Activated T-helper 2 cell treated with anti-CD3 and anti-CD28 coated beads, Interferon-gamma antibody, Interleukin-2, Interleukin-4, amounts not matched to agents 10 μg/mL and 5 μg/mL and 100 μg/mL, durations not matched to agents 14 hours and 24 hours and 36 hours (primary cell): ENCODE measurements at regions not wholly inside any gene's neighbourhood (a gene's known extent, or its start where the extent isn't known, plus 50 kb on each side); places are given as distances from the start of the nearest gene placed in this dataset.

Experiments used
- DNase-seq: peaks from one replicate; pipeline ENCODE4 v3.0.0; 2021; ENCODE audit warnings: low spot score
- H3K27ac Mint-ChIP-seq: one replicate; pipeline ENCODE4 v1.8.0; 2021; ENCODE audit warnings: mixed read lengths
- H3K27me3 Mint-ChIP-seq: one replicate; pipeline ENCODE4 v1.8.0; 2021; ENCODE audit warnings: low read depth, mixed read lengths
- H3K36me3 Mint-ChIP-seq: one replicate; pipeline ENCODE4 v1.8.0; 2021; ENCODE audit warnings: low read depth, mixed read lengths
- H3K4me1 Mint-ChIP-seq: one replicate; pipeline ENCODE4 v1.8.0; 2021; ENCODE audit warnings: low read depth, mixed read lengths
- H3K4me3 Mint-ChIP-seq: one replicate; pipeline ENCODE4 v1.8.0; 2021; ENCODE audit warnings: low read depth, mild to moderate bottlenecking, moderate library complexity, mixed read lengths
- H3K9me3 Mint-ChIP-seq: one replicate; pipeline ENCODE4 v1.8.0; 2021; ENCODE audit warnings: mixed read lengths
- intact Hi-C: fragments of 100-400 bp; cut with micrococcal nuclease; formaldehyde crosslinking; loops from one replicate; pipeline ENCODE4 v1.15.1; 2023

DNA sequence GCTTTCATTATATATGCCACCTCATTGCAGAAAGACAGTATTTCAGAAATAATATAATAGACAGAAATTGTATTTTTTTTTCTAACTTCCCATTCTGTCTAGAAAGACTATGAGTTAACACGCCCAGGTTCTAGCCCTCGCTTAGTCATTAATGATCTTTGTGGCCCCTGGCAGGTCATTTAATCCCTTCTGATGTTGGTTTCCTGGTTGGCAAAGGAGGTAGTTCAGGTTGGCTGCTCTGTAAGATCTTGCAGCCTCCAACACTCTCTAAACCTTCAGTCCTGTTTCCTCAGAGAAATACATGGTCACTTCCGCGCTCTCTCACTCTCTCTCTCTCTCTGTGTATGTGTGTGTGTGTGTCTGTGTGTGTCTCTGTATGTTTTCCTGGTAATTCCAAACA lies 156.3 kb upstream of the NOCT start:
- H3K27ac Mint-ChIP-seq, result no peak overlapping the region
- no peaks in the 10 kb centered on the region for H3K27me3 Mint-ChIP-seq
- DNase-seq, result no peak
- H3K36me3 Mint-ChIP-seq, result no peaks in the 10 kb centered on the region
- no peaks in the 10 kb centered on the region for H3K4me1 Mint-ChIP-seq
- H3K4me3 Mint-ChIP-seq, result no peak overlapping the region
- no peaks in the 10 kb centered on the region for H3K9me3 Mint-ChIP-seq
- intact Hi-C loops, result no loop called here

DNA sequence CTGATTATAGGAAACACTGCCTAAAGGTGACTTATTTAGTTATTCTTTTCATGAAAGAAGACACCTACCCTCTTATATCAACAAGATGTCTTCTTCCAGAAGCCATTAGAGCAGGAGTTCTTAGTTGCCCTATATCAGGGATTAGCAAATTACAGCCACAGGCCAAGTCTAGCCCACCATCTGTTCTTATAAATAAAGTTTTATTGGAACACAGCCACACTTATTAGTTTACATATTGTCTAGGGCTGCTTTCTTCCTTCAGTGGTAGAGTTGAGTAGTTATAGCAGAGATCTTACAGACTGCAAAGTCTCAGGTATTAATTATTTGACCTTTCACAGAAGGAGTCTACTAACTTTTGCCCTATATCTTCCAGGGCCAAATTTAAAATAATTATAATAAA lies 157.2 kb upstream of the NOCT start:
- no peaks in the 10 kb centered on the region for H3K4me1 Mint-ChIP-seq
- no peaks in the 10 kb centered on the region for H3K36me3 Mint-ChIP-seq
- H3K4me3 Mint-ChIP-seq, result no peak overlapping the region
- no peak for DNase-seq
- intact Hi-C loops, result no loop called here
- no peaks in the 10 kb centered on the region for H3K27me3 Mint-ChIP-seq
- H3K9me3 Mint-ChIP-seq, result no peaks in the 10 kb centered on the region
- no peak overlapping the region for H3K27ac Mint-ChIP-seq

DNA sequence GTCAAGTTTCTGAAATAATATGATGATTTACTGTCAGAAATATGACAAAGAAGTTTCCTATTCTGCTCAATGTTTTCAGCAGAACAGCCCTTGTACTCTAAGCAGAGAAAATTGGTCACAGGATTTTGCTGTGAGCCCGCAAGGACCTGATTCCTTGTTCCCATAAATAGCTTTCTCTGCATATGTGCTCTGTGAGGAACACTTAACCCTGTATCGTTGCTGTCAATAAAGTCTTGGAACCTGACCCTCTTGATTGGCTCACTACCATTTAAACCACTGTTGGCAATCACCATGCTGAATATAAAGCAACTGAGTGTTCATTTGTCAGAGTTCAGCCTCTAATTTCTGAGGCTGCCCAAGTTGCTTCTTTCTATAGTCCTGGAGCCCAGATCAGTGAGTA lies 158.2 kb upstream of the NOCT start:
- DNase-seq, result no peak
- Mint-ChIP-seq H3K9me3 (no peaks in the 10 kb centered on the region), H3K4me1 (no peaks in the 10 kb centered on the region), H3K36me3 (no peaks in the 10 kb centered on the region), H3K27ac (no peak overlapping the region), H3K4me3 (no peak overlapping the region), H3K27me3 (no peaks in the 10 kb centered on the region)
- intact Hi-C loops, result no loop called here

DNA sequence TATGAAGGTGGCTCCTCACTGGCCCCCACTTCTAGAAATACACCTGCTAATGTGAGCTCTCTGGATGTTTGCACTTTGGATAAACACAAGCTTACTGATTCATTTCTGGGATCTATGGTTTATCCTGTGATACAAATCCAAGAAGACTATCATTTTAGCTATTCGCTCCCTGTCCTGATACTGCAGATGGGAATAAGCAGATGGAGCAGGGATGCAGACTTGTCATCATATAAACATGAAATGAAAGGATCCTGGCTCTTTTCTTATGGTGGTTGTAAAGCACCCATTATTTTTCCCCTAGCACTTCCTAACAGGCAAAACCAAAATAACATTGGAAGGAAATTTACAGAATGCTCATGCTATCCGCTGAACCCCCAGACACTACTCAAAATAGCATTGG lies 162.9 kb upstream of the NOCT start:
- no peak for DNase-seq
- Mint-ChIP-seq H3K27ac (no peak overlapping the region), H3K27me3 (peaks cover 16% of the 10 kb centered on the region), H3K4me1 (no peaks in the 10 kb centered on the region), H3K36me3 (no peaks in the 10 kb centered on the region), H3K4me3 (no peak overlapping the region), H3K9me3 (no peaks in the 10 kb centered on the region)
- intact Hi-C loops, result no loop called here

DNA sequence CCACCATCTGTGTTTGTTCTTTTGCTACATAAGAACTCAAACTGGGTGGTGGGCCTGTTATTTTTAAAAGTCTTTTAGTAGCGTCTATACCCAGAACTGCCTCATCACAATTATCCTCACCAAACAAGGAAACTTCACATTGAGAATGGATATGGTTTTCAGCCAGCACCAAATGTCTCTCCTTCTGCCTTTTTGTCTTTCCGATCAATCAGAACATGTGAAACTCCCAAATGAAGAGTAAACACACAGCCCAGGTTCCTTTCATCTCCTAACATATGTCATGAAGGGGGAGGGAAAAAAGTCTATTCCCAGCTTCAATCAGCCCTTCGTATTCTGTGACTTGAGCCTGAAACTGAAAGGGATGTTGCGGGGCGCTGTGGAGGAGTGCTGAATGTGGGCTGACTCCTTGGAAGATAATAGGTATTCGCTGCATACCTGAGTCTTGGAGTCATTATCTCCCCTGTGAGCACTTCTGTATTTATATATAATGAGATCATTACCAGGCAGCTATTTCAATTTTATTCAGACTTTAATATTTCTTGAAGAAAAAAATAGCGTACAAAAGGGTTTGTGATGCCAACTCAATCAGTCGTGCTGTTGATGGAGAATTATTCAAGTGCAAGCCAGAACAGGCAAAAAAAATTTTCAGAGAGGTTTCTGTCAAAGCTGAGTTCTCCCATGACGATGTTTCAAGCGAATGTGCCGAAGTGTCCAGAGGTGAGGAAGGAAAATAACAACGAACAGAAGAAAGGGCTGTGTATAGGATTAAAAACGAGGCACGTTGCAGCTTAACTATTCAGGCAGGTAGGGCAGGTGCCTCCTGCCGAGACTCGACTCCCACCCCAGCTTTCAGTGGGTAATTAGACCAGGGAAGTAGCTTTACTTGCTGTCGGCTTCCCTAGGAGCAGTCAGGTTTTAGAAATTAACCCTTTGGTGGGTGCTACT lies 163.9 kb upstream of the NOCT start:
- no peaks in the 10 kb centered on the region for H3K4me1 Mint-ChIP-seq
- no peaks in the 10 kb centered on the region for H3K9me3 Mint-ChIP-seq
- H3K4me3 Mint-ChIP-seq, result no peak overlapping the region
- DNase-seq, result no peak
- H3K36me3 Mint-ChIP-seq, result no peaks in the 10 kb centered on the region
- no peak overlapping the region for H3K27ac Mint-ChIP-seq
- peaks cover 18% of the 10 kb centered on the region for H3K27me3 Mint-ChIP-seq
- intact Hi-C loops, result no loop called here

DNA sequence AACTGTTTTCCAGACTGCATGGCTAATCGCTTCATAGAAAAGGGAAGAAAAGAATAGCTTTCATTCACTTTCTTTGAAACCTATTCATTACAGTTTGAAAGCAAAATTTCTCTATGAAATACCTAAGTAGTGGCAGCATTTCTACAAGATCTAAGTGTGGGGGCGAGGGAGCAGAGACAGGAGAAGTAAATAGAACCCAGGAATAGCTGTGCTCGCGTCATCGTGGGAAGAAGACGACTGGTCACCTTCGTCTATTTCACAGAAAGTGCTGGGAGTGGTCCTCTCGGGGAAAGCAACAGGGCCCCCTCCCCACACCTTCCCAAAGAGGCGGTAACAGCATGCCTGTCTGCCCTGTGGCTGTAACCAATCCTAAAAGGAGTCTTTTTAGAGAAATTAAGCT lies 169.9 kb upstream of the NOCT start:
- Mint-ChIP-seq H3K4me1 (no peaks in the 10 kb centered on the region), H3K9me3 (no peaks in the 10 kb centered on the region), H3K4me3 (no peak overlapping the region), H3K36me3 (no peaks in the 10 kb centered on the region), H3K27me3 (peaks cover 5% of the 10 kb centered on the region), H3K27ac (no peak overlapping the region)
- no peak for DNase-seq
- intact Hi-C loops, result no loop called here

DNA sequence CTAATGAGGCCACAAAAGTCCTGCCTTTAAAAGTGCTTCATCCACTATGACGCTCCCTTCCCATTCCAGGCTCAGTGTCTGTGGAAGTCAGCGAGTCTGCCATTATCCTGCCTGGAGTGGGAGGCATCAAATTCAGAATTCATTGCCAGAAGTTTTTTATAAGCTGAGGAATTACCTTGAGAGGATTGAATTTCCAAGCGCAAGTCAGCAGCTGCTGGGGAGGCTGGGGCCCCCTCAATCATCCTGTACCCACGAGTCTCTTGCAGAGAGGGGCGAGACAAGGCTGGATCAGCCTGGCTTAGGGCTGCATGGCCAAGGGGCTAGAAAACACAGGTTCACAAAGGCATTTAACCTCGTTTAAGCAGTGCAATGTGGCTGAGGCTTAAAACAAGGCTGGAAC lies 170.5 kb upstream of the NOCT start:
- intact Hi-C loops, result no loop called here
- no peaks in the 10 kb centered on the region for H3K9me3 Mint-ChIP-seq
- H3K4me1 Mint-ChIP-seq, result no peaks in the 10 kb centered on the region
- H3K36me3 Mint-ChIP-seq, result no peaks in the 10 kb centered on the region
- peaks cover 4% of the 10 kb centered on the region for H3K27me3 Mint-ChIP-seq
- H3K4me3 Mint-ChIP-seq, result no peak overlapping the region
- DNase-seq, result no peak
- no peak overlapping the region for H3K27ac Mint-ChIP-seq

DNA sequence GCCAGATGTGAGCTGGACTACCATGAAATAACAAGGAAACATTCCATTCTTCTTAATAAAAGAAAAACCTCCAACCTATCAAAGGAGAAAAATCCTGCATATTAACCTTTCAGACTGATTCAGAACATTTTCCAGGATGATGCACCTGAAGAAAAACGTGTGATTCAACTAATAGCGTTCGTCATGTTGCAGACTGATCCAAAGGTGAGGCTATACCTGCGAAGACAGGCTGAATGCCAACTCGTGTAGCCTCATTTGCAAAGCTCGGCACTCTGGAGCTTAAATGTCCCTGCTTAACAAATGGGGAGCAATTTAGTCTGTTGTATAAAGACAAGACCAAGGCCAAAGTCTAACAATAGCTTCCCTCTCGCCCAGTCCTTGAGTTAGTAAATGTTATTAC lies 172.0 kb upstream of the NOCT start:
- no peak for DNase-seq
- Mint-ChIP-seq H3K27ac (no peak overlapping the region), H3K4me3 (no peak overlapping the region), H3K9me3 (no peaks in the 10 kb centered on the region), H3K4me1 (no peaks in the 10 kb centered on the region), H3K27me3 (peaks cover 2% of the 10 kb centered on the region), H3K36me3 (no peaks in the 10 kb centered on the region)
- intact Hi-C loops, result no loop called here

DNA sequence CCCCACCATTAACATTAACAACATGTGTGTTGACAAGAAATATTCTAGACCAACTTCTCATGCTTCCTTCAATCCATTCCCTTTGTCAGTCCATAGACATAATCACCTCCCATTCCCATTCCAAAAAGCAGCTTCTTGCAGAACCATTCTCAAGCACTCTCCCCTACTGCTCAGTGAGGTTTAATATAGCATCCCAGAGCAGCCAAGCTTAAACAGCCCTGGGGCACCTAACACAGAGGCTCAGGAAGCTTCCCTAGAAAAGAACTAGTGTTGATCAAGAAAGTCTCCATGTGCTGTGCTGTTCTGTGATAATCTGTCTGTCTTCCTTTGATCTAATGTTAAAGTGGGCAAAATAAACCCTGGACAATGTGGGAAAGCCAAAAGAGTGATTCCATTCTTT lies 174.2 kb upstream of the NOCT start:
- DNase-seq, result no peak
- H3K4me3 Mint-ChIP-seq, result no peak overlapping the region
- no peaks in the 10 kb centered on the region for H3K36me3 Mint-ChIP-seq
- intact Hi-C loops, result no loop called here
- H3K27ac Mint-ChIP-seq, result no peak overlapping the region
- no peaks in the 10 kb centered on the region for H3K27me3 Mint-ChIP-seq
- no peaks in the 10 kb centered on the region for H3K9me3 Mint-ChIP-seq
- H3K4me1 Mint-ChIP-seq, result no peaks in the 10 kb centered on the region

DNA sequence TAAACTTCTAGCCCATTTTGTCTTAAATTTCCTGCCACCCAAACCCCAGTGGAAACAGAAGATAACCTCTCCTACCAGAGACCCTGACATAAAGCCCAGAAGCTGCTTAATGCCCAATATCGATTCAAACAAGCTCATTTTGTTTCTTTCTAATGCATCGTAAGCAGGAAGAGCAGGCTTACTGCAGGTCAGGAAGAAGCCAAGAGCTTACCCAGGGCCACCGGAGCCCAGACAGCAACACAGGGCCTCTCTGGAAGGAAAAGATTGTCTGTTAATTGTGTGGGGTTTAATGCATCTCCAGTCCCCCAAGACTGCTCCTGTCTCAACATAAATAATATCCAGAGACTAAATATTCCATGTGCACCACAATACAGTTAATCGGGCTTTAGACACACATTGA lies 177.3 kb upstream of the NOCT start:
- H3K4me1 Mint-ChIP-seq, result no peaks in the 10 kb centered on the region
- H3K27me3 Mint-ChIP-seq, result no peaks in the 10 kb centered on the region
- DNase-seq, result no peak
- intact Hi-C loops, result no loop called here
- no peaks in the 10 kb centered on the region for H3K9me3 Mint-ChIP-seq
- H3K27ac Mint-ChIP-seq, result no peak overlapping the region
- H3K4me3 Mint-ChIP-seq, result no peak overlapping the region
- no peaks in the 10 kb centered on the region for H3K36me3 Mint-ChIP-seq

DNA sequence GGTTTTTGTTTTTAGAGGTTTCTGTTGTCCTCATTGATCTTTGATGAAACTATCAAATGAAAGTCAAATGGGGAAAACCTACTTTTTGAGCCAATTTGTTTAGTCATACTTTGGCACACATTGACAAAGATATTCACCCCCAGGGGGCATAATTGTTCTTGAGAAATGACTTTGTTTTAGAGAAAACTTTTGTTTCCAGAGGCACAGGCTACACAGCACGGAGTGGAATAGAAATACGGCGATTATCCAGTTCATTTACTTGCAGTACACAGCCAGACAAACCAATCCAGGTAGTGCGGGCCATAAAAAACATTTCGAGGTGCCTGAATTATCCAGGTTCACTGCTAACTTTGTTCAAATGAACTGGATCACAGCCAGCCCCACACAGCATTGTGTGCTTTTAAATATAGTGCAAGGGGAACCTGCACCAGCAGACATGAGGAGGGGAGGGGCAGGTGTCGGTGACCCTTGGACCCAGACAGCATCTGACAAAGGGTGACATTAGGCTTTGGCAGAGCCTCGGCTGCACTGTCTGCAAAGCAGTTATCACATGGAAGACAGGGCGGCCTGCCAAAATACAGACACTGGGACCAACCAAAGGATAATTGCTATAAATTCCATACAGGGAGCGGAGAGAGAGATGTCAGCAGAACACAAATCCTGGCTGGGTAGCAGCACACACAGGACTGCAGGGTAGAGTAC lies 179.6 kb upstream of the NOCT start:
- H3K36me3 Mint-ChIP-seq, result no peaks in the 10 kb centered on the region
- no peaks in the 10 kb centered on the region for H3K27me3 Mint-ChIP-seq
- no peaks in the 10 kb centered on the region for H3K4me1 Mint-ChIP-seq
- H3K4me3 Mint-ChIP-seq, result no peak overlapping the region
- no peaks in the 10 kb centered on the region for H3K9me3 Mint-ChIP-seq
- intact Hi-C loops, result no loop called here
- no peak for DNase-seq
- no peak overlapping the region for H3K27ac Mint-ChIP-seq

DNA sequence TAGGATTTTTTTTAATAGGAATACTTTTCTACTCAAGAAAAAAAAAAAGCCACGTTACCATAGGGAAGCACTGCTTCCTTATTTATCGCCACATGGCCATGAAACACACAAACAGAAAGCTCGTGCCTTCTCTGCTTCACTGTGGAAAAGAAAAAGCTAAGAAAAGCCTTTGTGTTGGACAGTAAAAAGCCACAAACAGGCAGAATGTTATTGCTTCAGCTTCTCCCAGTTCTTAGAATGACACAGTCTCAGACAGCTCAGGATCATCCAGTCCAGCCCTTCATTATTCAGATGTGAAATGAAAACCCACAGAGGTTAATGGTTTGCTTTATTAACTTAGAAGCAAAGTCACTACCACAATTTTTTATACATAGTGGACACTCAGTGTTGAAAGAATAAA lies 181.6 kb upstream of the NOCT start:
- H3K4me3 Mint-ChIP-seq, result no peak overlapping the region

DNA sequence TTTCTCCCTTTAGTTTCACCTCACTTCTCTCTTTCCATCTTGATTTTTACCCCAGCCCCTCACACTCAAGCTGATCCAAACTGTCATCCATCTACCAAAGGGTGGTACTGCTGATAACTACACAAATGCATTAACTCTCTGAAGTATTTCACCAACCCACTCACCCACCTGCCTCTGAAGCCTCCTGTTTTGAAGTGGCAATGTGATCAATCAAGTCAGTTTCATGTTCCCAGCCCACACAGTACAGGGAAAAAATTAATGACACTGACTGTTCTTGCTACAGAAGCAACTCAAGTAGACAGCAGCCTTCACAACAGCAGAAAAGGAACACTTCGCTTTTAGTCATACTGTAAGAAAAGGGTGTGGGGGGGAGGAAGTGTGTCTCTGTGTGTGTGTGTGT lies 183.0 kb upstream of the NOCT start:
- Mint-ChIP-seq H3K27ac (no peak overlapping the region), H3K4me1 (no peaks in the 10 kb centered on the region), H3K36me3 (no peaks in the 10 kb centered on the region), H3K4me3 (no peak overlapping the region), H3K9me3 (no peaks in the 10 kb centered on the region), H3K27me3 (peaks cover 2% of the 10 kb centered on the region)
- intact Hi-C loops, result no loop called here
- no peak for DNase-seq

More for the DNA sequence above, 181.6 kb upstream of the NOCT start:
- H3K36me3 Mint-ChIP-seq, result no peaks in the 10 kb centered on the region
- DNase-seq, result no peak
- H3K27me3 Mint-ChIP-seq, result no peaks in the 10 kb centered on the region
- no peak overlapping the region for H3K27ac Mint-ChIP-seq
- no peaks in the 10 kb centered on the region for H3K4me1 Mint-ChIP-seq
- intact Hi-C loops, result no loop called here
- H3K9me3 Mint-ChIP-seq, result no peaks in the 10 kb centered on the region
